HG03469 (cell line): ENCODE measurements at regions not wholly inside any gene's neighbourhood (a gene's known extent, or its start where the extent isn't known, plus 50 kb on each side); places are given as distances from the start of the nearest gene placed in this dataset.
"Not testable (repeated sequence)": the region's sequence is repeated elsewhere in the genome, so short reads cannot be mapped to it uniquely, and the experiment has no call there.

Source experiments
- ATAC-seq: cut with Tn5 transposase; IDR thresholded peaks from one replicate; pipeline ENCODE4 v1.9.1; 2021; ENCODE audit warnings: mild to moderate bottlenecking, moderate library complexity, moderate number of reproducible peaks; ENCODE audit not compliant: unreplicated experiment

DNA sequence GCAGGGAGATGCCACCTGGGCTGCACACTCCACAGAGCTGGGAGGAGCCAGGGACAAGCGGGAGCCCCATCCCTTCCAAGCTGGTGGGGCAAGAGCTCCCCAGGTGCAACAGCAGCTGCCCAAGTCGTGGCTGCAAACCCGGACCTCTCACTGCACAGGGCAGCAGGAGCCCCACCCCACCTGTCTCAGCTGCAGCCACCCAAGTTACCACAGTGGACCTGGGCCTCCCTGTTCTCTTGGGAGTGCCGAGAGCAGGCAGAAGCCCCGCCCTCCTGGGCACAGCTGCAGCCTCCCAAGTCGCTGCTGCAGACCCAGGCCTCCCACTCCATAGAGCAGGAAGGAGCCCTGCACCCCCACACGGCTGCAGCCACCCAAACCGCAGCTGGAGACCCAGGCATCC is 374.1 kb upstream of the ACO1 start:
- no peak for ATAC-seq

DNA sequence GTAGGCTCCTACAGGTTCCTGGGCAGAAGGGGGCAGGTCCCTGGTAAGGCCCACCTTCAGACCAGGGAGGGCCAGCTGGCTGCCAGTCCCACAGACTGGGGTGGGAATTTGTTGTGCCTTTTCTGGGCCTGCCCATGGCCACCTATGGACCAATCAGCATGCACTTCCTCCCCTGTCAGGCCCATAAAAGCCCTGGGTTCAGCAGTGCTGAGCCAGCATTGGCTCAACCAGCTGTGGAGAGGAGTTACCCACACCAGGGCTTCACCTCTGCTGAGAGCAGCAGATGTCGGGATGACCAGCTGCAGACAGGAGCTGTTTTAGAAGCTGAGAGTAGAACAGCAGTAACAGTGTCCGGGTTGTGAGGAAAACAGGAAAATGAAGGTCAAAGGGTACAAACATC is 373.4 kb upstream of the ACO1 start:
- ATAC-seq: no peak

DNA sequence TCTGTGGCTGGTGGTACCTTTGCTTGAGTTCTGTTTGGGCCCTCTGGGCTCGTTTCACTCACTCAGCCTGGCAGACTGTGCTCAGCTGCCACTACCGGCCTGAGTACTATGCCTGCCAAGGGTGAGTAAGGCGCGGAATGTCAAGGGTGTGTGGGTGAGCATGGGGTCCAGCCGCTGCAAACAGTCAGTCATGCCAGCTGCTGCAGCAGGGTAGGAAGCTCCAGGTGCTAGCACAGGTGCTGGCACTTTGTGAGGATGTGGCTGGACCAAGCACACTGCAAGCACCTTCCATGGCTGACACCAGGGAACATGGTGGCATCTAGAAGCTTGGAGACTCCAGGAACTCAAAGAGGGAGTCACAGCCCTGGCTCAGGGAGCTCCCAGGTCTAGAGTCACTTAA is 368.6 kb upstream of the ACO1 start:
- no peak for ATAC-seq

DNA sequence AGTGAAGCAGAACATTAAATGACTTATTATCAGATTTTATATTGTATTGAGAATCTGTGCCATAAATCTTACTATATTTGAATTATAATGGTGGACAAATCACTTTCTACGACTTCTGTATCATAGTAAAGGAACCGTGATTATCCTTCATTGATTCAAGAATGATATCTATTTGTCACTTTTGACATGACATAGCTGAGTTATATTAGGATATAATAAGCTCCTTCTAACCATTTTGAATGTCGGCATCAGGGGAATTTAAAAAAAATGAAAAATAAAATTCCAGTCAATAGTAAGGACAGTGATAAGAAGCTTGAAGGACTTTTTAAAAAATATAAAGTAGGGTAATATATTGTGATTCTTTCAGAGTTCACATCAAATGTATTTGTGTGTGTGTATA is 338.9 kb upstream of the ACO1 start:
- no peak for ATAC-seq

DNA sequence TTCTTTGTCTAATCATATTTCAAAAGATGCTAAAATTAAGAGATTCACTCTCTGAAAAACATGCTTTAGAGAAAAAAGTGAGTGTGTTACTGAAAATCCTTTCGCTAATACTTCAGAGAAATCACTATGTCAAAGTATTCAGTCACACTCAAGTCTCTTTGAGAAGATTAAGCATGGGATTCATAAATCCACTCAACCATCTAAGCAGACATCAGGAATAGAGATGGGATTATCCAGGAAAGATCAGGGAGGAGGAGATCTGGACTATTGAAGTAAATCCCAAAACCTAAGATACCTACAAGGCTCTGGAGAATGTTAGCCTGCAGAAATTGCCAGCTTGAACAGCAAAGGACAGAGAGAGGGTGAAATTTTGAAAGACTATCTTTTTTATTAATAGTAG is 317.2 kb upstream of the ACO1 start:
- ATAC-seq: no peak

DNA sequence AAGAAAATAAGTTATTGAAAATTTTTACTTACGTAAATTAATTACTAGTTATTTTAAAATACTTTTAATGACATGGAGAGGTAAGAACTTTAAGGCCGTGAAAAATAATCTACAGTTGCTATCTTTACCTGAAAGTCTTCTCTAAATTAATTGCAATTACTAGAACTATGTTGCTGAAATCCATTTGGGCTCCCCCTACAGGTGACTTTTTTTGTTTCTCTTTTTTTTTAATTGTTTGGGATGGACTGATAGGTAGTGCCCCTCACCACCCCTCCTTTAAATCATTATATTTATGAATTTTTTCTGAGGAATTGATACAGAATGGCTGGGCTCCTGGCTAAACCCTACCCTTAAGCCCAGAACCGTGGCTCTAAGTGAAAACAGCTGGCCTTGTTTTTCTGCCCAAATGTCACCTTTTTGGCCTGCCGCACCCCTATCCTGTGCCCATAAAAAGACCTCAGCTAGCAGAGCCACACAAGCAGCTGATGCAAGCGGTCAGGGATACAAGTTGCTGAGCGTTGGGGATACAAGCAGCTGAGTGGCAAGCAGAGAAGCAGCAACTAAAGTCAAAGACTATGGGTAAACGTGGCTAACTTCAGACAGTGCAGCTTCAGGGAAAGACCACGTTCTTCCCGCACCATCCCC is 315.2 kb upstream of the ACO1 start:
- no peak for ATAC-seq

DNA sequence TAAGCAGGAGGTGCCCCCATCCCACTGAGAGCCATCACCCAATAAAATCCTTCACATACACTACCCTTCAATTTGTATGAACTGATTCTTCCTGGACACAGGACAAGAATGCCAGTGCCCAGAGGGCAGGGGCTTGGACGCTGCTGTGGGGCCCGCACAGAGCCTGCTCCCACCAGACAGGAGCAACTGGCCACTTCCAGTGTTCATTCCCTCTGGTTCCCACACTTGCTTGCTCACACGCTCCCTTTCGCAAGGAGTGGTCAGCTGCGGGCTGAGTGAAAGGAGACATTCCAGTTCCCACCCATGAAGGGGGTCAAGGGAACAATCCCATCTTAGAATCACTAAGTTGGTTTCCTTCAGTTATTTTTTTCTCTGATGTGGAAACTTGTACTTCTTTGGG is 314.5 kb upstream of the ACO1 start:
- no peak for ATAC-seq

DNA sequence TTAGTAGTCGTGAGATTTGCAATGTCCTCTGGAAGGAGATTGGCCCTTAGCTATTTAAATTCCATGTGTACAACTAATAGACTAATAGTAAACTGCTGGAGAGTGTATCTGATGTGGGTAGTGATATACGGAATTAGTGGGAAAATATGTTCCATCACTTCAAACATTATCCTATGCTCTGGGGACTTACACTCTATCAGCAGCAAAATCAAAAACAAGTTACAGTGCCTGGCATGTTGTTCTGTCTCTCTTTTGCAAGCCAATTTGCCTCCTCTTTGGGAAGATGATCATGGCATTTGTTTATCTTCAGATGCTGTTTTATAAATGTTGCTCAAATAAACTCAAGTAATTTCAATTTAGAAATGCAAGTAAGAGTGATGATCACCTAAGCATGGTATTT is 311.9 kb upstream of the ACO1 start:
- no peak for ATAC-seq

DNA sequence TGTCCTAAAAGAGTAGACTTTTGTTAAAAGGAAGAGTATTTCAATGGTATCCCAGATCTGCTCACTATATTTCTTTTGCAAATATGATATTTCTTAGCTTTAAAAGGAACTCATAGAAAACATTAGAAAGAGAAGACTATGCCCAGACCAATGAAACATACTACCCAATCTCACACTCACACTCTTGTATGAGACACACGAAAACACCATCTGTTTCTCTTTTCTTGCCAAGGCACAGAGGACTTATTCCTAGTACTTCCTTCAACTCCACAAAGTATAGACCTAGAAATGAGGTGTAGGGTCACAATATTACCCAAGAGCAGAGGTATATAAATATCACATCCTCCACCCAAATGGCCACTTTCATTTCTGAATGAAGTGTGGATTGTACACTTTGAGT is 292.4 kb upstream of the ACO1 start:
- no peak for ATAC-seq

DNA sequence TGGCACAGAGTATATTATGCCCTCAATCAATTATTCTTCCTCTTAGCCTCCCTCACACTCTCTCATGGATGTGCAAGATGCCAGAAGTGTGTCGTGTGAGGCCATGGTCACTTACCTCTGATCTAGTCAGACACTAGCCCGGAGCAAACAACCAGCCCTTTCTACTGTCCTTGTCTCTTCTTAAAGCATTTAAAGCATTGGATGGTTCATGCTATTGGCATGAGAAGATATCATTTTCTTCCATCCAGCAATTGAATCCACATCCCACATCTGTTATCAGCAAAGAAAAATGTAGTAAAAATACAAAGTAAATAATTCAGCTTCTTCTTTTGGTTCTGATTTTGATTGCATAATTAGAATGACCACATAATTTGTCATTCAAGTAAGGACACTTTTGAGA is 267.2 kb upstream of the ACO1 start:
- no peak for ATAC-seq

DNA sequence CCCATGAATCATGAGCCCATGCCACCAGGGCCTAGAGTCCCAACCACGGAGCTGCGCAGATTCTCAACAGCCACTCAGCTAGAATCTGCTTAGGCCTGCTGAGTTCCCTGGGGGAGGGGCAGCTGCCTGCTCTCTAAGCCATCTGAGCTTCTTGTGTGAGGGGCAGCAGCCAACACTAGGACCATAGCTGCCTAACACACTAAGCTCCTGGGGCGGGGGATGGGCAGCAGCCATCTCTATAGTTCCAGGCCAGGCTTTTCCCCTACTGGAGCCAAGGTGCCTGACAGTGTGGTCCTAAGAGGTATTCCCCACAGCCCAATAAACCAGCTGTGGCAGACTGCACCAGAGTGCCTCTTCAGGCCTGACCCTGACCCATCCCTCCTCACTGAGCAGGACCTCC is 255.9 kb upstream of the ACO1 start:
- ATAC-seq: no peak

DNA sequence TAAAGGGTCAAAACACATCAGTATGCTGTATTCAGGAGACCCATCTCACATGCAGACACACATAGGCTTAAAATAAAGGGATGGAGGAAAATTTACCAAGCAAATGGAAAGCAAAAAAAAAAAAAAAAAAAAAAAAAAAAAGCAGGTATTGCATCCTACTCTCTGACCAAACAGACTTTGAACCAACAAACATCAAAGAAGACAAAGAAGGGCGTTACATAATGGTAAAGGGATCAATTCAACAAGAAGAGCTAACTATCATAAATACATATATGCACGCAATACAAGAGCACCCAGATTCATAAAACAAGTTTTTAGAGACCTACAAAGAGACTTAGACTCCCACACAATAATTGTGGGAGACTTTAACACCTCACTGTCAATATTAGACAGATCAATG is 253.7 kb upstream of the ACO1 start:
- ATAC-seq: not testable (repeated sequence)

DNA sequence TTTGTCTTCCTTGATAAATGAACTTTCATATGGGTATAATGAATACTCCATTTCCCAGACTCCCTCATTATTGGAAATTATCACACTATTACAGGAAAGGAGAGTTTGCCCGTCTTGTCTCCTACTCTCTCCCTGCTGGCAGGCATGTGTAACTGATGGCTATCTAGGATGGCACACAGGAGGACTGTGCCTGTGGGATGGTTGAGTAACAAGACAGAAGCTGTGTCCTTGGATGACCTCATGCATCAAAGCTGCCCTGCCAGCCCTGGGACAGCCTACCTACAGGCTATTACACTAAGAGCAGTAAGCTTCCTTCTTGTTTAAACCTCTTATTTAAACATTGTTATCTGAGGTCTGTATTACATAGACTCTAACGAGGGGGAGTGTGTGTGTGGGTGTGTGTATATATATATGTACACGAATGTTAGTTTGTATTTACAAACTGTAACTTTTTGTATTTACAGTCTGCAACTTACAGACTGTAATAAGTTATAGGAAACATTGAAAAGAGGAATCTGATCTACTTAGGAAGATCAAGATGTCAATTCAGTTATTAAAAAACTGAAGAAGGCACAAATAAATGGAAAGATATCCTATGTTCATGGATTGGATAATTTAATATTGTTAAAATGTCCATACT is 247.6 kb upstream of the ACO1 start:
- ATAC-seq: no peak

DNA sequence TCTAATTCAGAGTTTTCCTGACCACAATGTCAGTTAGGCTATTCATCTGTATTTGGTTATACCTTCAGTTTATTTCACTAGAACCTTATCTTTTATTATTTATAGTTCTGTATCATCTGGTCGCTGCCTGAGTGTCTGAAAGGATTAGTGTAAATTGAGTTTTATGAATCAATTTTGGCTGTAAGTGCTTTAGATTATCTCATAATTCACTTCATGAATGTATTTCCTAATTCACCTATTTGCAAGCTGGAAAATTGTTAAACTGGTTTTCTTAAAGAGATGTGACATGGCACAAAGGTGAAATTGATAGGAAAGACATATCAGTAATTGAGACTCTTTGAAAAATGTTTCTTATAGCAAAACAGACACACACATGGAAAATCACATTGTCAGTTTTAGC is 242.4 kb upstream of the ACO1 start:
- no peak for ATAC-seq

DNA sequence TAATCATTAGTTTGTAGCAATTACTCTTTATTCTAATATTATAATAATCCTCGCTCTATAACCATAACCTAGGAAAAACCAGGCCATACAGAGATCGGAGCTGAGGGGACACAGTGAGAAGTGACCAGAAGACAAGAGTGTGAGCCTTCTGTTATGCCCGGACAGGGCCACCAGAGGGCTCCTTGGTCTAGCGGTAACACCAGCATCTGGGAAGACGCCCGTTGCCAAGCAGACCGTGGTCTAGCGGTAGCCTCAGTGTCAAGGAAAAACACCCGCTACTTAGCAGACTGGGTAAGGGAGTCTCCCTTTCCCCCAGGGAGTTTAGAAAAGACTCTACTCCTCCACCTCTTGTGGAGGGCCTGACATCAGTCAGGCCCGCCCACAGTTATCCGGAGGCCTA is 235.9 kb upstream of the ACO1 start:
- ATAC-seq: not testable (repeated sequence)

DNA sequence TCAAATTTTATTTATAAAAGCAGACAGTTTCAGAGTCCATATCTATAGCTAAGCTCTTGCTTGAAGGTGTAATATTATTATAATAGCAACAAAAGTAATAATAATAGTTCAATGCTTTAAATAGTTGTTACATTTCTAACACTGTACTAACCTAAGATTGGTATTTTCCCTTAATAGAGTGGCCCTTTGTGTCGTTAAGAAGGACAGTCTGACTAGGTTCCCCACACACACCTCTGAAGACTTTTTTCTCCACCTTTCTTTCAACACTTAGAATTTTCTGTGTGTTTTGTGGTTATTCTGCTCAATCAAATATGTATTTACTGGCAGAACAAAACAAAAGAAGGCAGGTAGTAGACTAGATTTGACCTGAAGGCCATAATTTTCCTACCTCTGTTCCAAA is 223.2 kb upstream of the ACO1 start:
- no peak for ATAC-seq

DNA sequence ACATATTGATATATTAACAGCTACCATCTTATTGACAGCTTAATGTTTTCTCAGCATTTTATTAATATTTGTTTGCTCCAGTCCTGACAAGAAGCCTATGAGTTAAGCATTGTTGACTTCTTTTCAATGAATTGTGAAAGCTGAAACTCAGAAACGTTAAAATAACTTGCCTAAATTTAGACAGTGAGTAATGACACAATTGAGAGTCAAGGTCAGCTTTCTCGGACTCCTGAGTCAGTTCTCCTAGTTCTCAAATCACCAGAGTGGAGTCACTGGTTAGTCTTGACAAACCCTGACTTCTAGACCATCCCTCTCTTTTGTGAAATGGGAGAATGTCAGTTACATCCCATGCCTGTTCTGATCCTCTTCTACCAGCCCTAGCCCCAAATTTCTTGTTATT is 222.7 kb upstream of the ACO1 start:
- ATAC-seq: no peak

DNA sequence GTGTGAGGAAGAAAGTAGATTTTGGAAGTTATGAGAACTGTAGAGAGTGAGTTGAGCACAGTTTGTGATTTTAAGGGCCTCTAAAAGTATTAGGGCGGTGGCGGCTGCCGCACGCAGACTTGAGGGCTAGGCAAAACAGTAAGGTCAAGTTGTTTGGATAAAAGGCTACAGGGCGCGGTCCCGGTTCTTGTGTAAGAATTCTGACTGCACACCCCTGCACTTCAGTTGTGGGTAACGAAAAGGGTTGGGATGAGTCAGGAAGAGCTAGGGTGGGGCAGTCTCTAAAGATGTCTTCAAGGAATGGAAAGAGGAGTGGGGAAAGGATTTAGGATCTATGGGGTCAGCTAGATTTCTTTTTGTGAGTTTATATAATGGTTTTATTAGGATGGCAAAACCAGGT is 218.1 kb upstream of the ACO1 start:
- ATAC-seq: not testable (repeated sequence)

DNA sequence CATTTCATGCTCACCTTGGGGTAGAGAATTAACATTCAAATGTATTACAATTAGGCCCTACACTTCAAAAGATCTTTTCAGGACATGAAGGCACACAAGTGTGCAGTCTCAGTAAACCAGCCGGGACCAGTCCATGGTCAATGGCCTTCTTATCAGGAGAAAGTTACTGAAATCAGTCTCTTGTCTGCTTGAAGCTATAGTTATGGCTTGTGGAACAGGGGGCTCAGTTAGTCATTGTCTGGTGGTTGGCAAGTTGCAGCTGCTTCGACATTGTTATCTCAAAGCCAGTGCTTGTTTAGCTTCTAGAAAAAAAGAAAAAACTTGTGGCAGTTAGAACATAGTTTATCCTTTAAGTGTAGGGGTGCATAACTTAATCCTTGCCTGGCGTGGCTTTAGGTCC is 213.1 kb upstream of the ACO1 start:
- no peak for ATAC-seq

DNA sequence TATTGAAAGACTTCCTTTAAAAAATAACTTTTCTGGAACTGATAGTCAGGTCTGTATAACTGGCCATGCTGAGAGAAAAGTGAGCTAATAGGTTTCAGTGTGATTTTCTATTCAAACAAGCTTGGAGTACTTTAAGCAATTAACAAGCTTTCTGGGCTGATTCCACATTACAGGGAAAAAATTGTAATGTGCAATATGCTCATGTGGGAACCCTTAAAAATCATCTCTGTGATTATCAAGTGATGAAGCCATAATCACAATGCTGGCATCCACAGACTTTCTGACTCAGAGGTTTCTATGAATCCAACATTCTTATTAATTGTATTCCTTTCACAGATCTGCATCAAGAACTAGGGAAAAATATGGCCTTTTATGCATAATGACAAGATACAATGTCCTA is 212.2 kb upstream of the ACO1 start:
- ATAC-seq: no peak

DNA sequence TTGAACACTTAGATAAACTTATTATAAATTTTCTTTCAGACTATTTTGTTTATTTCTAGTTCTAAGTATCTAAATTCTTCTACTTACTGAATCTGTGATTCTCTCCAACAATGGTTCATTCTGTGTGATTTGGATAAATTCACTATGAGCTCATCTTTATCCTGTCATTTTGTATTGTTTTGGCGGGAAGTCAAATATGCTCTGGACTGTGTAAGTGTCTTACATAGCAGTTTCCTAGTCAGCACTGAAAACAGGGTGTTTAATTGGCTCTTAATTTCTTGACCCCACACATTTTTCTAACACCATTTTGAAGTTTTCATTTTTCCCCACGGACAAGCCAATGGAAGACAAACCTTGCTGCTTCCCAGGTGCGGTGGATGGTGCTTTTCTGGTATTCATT is 207.0 kb upstream of the ACO1 start:
- no peak for ATAC-seq

DNA sequence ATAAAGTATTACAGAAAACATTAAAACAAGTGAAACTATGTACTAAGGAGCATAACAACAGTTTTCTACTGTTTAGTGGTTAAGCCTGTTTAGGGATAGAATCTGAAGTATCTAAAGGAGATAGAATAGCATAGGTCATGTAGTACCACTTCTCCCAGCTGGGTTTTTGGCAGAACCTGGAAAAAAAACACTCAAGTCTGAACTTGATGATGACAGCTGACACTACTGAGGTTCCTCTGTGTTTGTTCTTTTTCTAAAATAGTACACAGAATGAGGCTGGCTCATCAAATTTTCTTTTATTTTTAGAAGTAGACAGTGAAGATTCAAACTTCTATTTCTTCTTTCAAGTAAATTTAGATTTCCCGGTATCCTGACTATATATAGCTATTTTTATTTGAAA is 203.8 kb upstream of the ACO1 start:
- no peak for ATAC-seq

DNA sequence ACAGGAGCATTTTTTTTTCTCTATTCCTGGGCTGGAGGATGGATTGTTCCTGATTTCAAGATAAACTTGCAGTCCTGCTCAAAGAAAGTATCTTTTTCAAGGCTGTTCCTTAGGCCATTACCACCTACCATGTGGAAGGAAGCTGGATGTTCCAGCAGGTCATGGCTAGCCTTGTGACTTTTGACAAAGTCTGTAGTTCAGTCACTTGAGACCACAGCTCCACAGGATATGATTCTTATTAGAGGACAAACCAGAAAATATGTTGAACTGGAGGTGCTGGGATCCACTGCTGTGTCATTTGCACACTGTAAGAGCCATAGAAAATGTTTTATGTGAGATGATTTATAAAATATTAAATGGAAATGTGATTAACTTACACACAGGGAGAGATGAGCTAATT is 184.2 kb upstream of the ACO1 start:
- ATAC-seq: no peak
